Stimulated activated CD4-positive, alpha-beta T cell treated with anti-CD3 and anti-CD28 coated beads, Interleukin-4, amount 100 ng/mL, for 48 hours (primary cell): ENCODE measurements at regions not wholly inside any gene's neighbourhood (a gene's known extent, or its start where the extent isn't known, plus 50 kb on each side); places are given as distances from the start of the nearest gene placed in this dataset.

Experiments used
- DNase-seq, 2 donors: peaks; one replicate each; pipeline ENCODE4 v3.0.0-alpha.2; 2020; ENCODE audit warnings: low read depth in 2 of 2

DNA sequence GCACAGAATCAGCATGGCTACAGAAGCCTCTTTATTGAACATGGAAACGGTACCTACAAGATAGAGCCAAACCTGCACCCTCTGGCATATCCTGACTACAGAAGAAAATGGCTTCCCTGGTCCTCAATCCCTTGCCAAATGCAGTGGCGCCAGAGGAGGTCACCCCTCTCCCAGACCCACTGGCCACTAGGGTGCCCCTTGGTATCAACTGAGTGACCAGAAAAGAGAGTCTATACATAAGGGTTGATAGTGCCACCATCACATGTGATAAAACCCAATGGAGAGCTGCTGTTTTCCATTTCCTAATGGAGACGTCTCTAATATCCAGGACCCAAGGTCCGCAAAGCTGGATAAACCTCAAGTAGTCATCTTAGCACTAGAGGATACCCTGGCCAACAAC lies 52.7 kb upstream of the ALK start:
- DNase-seq: no peak

- DNase-seq: no peak
Measured at GRCh38 chr2:29977284-29977683, 55.9 kb upstream of the ALK start.

DNA sequence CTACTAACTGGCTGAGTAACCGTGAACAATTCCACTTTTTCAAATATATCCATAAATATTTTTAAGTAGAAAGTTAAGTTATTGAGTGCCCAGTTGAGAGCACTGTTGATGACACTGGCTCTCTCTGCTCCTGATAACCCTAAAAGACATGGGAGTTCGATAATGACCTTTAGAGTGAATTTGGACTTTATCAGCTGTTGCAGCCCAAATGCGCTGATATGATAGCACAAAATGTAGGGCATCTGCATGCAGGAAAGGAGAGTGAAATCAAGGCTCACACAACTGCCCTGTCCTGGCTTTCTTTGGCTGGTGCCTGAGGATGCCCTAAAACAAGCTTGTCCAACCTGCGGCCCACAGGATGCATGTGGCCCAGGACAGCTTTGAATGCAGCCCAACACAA lies 60.0 kb upstream of the ALK start:
- no peak for DNase-seq

DNA sequence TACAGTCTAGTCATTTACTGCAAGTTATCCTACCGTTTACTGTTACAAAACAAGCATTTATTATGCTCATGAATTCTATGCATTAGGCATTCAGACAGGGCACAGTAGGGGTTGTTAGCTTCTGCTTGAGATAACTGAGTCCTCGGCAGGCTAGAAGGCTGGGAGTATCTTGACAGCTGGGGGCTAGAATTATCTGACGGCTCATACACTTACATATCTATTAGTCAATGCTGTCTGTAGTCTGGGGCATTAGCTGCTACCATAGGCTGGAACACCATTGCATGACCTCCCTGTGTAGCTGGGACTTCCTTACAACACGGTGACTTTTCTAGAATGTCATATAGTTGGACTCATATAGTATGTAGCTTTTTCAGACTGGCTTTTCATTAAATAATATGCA lies 61.9 kb upstream of the ALK start:
- DNase-seq: no peak

DNA sequence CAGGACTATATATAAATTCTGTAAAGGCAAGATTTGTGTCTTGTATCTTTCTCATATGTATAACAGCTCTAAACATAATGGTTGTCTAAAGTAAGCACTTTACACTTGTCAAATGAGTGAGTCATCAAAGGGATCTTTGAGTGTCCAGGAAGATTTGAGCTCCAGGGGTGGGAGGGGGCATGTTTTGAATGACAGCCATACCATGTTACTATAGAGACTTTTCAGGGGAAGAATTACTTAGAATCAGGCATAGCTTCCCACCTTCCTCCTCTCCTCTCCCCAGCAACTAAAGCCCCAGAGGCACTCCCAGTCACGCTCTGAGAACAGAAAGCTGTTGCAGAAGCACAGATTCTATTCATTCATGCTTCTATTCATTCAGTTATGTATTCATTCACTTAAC lies 65.8 kb upstream of the ALK start:
- no peak for DNase-seq

DNA sequence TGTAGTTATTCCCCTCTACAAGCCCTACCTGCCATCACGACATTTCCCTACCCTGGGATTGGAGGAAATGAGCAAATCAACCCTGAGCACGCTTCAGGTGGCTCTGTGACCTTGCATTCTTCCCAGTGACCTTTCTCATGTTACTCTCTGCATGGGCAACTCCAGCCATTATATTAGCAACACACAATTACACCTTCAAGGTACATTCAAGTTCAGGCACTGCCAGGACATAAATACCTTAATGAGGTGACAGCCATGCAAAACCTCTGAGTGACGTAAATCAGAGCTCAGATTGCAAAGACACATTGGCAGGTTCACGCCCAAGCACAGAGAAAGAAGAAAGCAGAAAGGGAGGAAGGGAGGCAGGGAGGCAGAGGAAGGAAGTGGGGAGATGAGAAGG lies 68.7 kb upstream of the ALK start:
- no peak for DNase-seq

DNA sequence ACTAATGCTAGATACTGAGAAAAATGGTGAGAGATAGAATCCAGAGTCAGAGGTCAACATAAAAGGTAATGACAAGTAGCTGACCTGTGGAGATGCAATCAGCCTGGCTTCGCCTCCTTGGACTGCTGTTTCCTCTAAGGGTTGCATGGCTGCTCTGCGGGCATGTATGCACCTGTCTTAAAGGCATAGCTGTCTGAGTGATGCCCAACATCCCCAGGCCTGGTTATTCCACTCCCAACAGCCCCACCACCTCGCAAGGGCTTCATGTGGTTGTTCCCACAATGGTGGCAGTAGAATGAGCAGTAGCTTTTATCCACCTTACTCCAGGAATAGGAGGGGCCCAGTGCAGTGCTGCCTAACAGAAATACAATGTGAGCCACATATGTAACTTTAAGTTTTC lies 69.7 kb upstream of the ALK start:
- no peak for DNase-seq

DNA sequence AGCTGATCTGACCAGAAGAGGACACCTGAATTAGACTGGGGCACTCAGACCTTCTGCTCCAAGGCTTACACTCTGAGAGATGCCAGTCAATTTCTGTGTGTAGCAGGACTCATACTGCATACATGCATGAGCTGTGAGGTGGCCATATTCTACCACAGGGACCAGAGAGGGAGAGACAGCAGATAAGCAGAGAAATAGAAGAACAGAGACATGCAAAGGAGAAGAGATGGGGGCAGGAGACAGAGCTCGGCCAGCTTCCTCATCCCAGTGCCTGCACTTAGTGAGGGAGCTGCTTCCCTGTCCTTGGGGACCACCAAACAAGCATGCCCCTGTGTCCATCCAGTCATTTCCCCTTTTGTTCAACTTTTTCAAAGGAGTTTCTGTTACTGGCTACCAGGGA lies 73.9 kb upstream of the ALK start:
- DNase-seq: no peak

DNA sequence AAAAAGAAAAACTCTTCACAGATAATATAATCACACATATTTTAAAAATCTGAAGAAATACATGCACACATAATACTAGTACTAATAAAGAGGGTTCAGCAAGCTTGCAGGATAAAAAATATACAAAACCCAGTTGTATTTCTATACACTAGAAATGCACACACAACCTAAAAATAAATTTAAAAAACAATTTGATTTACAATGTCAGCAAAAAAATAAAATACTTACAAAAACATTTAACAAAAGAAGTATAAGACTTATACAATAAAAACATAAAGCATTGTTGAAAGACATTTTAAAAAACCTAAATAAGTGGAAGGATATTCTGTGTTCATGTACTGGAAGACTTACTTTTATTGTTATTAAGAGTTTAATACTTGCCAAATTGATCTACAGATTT lies 81.7 kb upstream of the ALK start:
- no peak for DNase-seq

- DNase-seq: no peak
Measured at GRCh38 chr2:30022444-30023071, 101.2 kb upstream of the ALK start.

GRCh38 chr2:30024281-30024680 lies 102.9 kb upstream of the ALK start:
- DNase-seq: no peak

DNA sequence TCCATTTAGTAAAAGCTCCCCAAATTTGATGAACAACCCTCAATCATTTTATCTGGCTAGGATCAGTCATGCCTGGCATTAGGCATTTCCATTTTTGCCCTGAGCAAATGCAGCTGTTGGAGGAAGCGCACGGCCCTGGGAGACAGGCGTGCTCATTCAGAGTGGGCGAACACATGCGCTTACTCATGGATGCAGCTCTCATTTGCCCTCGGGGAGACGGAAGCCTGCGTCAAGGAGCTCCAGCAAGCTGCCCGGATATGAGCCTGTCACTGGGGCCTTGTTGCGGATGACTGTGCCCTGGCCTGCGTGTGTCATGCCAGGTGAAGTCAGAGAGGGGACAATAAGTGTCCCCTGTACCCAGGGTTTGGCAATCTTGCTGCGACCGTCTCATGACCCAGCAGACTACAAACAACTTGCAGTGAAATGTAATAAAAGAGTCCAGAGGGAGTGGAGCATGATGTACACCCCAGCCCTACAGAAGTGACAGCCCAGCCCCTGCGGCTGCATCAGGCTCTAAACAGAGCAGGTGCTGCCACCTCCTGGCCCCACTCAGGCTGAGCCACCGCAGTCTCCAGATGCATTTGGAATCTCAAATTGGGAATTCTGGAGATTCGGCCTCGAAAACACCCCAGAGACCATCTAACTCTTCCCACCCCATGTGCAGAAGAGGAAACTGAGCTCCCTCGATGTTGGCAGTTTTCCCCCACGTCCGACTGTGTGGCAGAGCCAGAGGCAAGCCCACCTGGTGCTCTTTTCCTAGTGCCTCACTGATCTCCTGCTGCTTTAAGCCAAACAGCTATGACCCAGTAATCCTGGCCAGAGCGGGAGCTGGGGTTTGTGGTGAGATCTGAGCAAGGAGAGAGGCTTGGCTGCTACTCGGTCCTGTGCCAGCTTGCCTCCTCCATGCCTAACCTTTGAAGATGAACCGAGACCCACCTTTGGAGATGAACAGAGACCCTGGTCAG lies 105.0 kb upstream of the ALK start:
- DNase-seq: no peak

DNA sequence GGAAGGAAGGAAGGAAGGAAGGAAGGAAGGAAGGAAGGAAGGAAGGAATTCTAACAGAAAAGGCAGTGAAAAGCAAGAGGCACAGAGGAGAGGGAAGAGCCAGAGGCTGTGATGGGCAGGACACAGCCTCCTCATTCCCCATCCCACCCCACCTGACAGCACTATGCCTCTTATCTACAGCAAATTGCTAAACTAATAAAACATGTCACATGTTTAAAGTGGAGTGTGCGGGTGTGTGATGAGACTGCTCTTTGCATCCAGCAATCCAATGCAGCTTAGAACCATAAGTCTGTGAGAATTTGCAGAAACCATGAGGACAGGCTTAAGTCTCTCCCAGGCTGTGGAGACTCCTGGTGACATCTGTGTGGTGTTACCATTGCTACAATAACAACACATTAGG lies 108.4 kb upstream of the ALK start:
- DNase-seq: no peak

GRCh38 chr2:30030361-30030760 lies 109.0 kb upstream of the ALK start:
- DNase-seq: no peak

DNA sequence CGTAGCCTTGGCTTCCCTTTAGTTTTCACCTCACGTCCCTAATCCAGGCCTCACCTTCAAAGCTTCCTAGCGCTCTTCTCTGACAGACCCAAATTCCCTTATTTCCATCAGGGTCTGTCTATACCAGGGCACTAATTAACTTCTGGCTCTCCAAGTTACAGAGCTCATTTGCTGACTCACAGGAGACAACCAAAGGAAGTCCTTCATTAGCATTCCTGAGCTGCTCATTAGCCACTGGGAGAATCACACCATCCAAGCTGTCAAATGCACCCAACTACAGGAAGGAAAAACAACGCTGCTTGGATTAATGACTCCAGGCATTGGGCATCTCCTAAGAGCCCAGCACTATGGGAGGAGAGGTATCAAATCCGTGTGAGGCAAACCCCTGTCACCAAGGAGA lies 109.8 kb upstream of the ALK start:
- no peak for DNase-seq

DNA sequence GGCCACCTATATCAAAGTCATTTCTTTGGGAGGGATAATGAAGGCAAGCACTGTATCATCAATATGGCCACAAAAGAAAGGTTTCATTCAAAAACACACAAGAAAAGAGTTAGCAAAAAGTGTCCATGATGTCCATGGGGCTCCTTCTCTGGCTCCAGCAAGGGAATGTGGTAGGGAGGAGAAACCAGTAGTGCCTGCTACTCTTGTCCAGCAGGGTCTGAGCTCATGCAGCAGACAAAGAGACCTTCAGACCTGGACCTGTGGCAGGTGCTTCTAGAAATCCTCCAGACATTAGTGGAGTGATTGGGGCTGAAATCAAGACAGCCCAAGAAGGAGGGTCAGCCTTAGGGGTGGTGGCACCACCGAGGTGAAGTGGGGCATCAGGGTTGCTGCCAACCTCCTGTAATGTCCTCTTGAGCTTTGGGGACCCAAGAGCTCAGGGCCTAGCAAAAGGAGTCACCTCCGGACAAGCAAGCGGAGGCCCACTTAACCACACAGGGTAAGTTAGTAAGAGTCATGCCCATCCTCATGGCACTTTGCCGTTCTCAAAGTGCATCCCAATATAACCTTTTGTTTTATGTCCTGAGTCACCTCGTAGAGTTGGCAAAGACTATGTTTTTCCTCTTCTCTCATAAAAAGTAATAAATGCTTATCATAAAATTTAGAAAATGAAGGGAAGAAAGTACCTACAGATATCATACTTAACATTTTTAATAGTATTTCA lies 112.6 kb upstream of the YPEL5 start:
- no peak for DNase-seq

DNA sequence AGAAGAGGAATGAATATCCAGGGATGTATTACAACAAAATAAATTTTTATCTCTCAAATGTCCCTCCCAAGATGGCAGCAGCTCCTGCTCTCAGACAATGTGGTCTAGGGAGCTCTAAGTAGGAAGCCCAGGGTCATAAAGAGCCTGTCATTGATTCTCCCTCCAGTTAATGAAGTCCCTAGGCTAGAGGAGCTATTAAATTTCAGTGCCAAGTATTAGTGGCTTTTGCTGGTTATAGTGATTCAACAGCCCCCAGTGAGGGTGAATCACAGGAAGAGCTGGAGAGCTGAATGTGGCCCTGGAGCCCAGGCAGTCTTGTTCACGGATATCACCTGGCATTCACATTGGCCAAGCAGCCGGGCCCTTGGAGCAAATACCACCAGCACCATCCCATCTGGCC lies 109.8 kb upstream of the YPEL5 start:
- DNase-seq: no peak

- DNase-seq: no peak
Measured at GRCh38 chr2:30038419-30038818, 108.4 kb upstream of the YPEL5 start.

- DNase-seq: no peak
Measured at GRCh38 chr2:30039101-30039500, 107.7 kb upstream of the YPEL5 start.

DNA sequence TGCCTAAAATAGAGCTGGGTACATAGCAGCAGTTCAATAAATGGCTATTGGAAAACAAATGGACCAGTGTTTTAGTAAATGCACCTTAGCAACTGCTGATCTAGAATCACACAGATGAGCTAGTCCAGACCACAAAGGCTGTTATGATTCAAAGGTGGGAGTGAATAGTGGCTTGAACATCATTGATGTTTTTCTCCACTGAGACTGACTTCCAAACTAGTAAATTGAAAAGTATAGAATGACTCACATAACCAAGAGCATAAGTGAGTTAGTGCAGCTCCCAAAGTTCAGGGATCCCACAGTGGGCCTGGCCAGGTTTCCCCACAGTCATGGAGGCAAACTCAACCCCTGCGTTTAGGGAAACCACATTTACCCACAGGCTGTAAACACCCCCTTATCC lies 106.7 kb upstream of the YPEL5 start:
- DNase-seq: no peak

DNA sequence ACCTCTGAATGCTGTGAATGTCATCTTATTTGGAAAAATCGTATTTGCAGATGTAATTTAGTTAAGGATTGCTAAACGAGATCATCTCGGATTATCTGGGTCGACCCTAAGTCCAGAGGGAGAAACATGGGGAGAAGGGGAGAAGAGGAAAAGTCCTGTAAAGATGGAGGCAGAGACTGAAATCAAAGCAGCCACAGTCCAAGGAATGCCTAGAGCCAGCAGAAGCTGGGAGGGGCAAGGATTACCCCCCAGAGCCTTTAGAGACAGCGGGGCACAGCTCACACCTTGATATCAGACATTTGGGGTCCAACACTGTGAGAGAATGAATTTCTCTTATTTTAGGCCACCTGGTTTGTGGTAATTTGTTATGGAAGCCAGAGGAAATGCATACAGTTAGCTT lies 104.9 kb upstream of the YPEL5 start:
- DNase-seq: no peak

DNA sequence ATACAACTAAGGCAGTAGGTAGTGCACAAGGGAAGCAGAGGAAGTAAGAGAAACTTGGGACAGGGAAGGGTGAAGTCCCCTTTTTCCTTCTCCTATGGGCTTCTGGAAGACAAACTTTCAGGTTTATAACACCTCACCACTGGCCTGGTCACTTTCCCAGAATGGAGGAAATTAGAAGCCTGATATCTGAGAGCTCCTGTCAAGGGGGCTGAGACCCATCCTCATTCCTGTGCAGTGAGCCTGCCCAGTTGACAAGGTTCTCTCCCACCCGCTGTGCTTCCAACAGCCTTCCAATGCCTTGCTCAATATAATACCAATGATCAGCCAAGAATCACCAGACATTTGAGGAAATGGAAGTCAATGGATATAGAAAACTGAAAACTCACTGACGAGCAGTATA lies 100.4 kb upstream of the YPEL5 start:
- DNase-seq: no peak

DNA sequence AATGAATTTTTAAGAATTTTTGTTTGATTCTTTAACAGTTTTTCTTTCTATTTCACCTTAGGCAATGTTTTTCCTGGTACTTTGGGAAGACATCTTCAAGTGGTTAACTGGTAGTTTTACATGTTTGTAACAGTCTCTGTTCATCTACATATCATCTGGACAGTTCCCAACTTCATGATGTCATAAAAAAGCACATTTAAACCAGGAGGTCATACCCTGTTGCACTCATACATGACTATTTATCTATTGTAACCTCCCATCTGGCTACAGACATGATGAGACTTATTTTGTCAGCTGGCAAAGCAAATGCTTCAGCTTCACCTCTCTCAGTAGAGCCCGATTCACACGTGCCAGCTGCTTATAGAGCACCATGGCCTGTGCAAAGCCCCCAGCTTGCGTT lies 99.8 kb upstream of the YPEL5 start:
- no peak for DNase-seq
